HG02884 (cell line): ENCODE measurements at regions not wholly inside any gene's neighbourhood (a gene's known extent, or its start where the extent isn't known, plus 50 kb on each side); places are given as distances from the start of the nearest gene placed in this dataset.

Experiments used
- ATAC-seq: cut with Tn5 transposase; IDR thresholded peaks from one replicate; pipeline ENCODE4 v1.9.1; 2021; ENCODE audit warnings: mild to moderate bottlenecking, moderate library complexity; ENCODE audit not compliant: unreplicated experiment

DNA sequence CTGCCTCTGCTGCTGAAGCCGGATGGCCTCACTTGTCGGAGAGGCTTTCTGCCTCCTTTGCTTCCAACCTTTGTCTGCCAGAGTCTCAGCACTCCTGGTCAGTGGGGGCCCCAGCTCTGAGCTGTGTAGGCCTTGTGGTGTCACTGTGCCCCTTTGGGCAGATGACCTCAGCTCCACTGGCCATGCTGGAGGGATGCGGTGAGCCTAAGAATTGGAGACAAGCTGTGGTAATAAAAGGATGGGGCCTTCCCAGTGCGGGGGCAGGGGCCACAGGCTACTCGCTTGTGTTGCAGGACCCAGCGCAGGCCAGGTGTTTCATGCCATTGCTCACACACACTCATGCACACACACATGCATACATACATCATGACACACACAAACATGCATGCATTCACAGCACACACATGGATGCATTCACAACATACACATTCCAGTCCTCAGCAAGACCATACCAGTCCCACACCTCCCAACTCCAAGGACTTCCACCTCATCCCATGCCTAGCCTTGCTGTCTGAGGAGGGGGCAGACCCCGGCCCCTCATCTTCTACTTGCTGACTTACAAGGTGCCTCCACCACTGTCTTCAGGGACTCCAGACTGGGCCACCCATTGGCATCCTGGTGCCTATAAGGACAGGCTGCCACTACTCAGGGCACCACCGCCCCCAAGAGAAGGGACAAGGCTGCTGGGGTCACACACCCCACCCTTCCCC is 237.7 kb downstream of the SYK start:
- no peak for ATAC-seq

DNA sequence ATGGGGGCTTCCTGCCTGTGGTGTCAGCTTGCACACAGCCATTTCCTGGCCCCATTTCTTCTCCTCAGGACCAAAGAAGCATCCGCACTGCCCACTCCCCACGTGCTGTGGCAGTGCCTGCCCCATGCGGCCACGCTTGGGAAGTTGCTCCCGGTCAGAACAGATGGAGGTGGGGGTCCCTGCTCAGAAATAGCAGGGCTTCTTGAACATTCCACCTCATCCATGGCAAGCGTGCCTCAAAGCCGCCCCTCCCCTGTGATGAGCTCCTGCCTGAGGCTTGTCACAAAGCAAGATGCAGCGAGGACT is 238.2 kb downstream of the SYK start:
- no peak for ATAC-seq

DNA sequence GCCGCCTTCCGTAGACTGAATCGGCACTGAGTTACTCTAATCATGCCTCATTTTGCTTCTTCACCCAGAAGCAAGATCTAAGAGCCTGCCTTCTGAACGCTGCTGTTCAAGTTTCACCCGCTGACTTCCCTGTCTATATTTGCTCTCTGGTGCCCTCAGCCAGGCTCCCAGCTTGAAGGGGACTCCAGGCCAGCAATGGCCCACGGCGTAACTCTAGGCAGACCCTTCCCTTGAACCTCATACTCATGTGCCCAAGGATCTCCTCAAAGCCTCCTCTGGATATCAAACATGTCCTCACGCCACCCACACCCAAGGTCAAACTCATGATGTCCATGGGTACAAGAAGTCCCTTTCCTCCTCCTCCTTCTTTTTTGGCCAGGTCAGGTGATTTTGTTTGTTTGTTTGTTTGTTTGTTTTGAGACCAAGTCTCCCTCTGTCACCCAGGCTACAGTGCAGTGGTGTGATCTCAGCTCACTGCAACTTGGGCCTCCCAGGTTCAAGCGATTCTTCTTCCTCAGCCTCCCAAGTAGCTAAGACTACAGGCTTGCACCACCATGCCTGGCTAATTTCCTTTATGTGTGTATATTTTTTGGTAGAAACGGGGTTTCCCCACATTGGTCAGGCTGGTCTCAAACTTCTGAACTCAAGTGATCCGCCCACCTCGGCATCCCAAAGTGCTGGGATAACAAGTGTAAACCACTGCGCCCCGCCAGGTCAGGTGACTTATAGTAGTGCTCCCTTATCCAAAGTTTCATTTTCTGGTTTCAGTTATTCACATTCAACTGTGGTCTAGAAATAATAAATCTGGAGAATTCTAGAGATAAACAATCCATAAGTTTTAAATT is 239.0 kb downstream of the SYK start:
- no peak for ATAC-seq

DNA sequence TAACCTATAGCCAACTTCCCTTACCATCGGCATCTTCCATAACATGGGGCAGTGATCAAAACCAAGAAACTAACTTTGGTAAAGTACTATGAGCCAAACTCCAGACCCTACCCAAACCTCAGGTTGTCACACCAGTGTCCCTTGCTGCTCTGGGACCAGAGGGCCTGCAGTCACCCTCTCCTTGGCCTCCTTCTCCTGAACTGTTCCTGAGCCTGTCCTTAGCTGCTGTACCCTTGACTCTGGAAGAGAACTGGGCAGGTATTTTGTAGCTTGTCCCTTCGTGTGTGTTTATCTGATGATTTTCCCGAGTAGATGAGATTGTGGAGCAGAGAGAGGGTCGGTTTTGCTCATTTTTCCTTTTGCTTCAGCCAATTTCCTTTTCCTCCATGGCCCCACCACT is 240.4 kb downstream of the SYK start:
- ATAC-seq: no peak

DNA sequence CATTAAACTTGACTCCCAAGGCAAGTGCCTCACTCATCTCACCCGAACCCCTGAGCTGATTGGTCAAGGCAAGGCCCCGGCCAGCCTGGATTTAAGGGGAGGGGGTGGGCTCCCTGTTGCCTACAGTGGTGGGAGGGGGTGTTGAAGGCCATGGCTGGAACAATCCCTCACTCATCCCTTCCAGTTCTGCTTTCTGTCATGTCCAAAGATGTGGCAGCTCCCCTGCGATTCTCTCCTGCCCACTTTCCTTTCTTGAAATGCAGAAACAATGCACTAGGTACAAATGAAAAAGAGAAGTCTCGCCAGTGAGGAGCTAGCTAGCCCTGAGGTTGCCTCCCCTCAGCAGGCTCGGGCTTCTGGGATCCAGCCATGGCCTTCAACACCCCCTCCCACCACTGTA is 240.9 kb downstream of the SYK start:
- no peak for ATAC-seq

DNA sequence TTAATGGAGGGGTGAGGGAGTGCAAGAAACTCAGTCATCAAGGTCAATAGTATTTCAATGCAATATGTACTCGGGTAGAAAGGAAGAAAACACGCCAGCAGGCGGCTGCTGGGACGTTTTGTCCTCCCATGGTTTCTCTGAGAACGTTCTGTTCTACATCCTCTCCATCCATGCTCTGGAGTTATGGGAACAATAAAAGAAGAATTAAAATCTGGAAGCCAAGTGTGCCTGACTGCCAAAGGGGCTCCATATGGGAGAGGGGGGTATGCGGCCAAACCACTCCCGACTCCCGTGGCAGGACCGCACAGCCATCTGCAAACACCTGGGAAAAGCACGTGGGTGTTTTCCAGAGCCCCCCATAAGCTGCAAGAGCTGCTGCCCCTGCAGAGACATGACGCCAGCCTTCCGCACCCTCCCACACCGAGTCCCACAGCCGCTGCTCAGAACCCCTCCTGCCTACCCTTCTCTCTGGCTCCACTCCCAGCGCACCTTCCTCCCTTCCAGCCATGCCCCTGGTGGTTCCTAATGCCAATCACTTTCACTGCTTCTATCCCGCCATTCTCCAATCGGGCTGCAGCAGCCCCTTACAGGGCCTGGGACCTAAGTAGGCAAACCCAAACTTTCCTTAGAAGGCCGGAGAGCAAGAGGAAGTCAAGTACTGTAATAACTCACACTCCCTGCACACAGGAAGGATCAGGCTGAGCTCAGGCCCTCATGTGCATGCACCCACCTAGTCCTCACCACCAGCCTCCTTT is 241.6 kb downstream of the SYK start:
- no peak for ATAC-seq

DNA sequence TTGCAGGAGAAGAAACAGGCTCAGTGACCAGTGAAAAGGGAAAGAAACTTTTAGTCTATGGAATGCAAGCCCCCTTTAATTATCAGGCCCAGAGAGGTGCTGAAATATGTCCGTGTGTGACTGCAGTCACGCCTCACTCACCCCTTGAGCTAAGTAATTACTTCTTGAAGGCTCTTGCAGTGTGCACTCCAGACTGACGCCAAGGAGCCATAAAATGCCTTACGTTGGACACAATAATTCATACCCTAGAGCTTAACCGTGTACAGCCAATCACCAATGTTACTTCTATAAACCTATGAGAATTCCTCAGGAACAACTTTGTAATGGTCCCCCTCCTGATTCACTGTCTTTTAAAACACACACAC is 242.2 kb downstream of the SYK start:
- no peak for ATAC-seq

DNA sequence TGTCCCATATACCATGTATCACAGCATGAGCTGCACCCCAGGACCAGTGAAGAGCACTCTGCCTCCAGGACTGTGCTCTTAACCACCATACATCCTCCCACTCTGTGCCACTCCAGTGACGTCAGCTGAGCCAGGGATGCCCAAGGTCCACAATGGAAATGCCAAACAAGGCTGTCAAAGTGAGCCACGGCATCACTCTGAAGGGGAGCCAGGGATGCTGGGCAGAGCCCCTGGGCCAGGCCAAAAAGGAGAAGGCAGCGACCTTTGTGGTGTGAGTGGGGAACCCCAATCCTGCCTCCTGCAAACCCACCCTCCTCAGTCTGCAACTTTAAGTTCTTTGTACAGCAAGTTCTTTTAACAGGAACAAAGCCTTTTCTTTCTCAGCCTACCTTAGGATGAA is 242.7 kb downstream of the SYK start:
- ATAC-seq: no peak

DNA sequence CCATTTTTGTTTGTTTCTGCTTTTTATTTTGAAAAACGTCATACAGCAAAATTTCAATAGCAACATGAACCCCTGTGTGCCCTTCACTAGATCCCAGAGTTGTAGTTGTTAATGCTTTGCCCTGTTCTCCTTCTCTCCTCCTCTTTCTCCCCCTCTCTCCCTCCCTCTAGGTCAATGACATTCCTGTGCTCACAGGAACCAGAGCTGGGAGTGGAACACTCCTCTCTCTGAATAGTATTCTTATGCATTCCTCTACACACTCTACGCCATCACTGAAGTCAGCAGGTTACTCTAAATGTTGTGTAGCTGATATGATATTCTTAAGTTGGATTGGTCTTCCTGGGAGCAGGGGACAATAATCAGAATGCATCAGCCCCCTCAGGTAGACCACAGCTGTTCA is 243.4 kb downstream of the SYK start:
- no peak for ATAC-seq

DNA sequence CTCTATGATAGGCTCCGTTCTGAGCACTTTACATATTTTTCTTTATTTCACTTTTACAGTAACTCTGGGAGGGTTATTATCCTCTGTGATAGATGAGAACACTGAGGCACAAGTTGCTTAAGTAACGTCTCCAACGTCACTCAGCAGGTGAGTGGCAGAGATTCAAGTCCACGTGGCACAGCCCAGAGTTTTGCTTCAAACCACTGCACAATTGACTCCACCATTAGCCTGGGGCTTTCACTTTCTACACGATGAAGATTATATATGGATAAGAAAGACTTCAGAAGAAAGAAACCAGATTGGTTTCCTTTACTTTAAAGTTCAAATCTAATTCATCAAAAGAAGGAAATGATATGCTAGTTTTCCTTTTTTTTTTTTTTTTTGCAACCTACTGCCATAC is 245.9 kb downstream of the SYK start:
- ATAC-seq: no peak

DNA sequence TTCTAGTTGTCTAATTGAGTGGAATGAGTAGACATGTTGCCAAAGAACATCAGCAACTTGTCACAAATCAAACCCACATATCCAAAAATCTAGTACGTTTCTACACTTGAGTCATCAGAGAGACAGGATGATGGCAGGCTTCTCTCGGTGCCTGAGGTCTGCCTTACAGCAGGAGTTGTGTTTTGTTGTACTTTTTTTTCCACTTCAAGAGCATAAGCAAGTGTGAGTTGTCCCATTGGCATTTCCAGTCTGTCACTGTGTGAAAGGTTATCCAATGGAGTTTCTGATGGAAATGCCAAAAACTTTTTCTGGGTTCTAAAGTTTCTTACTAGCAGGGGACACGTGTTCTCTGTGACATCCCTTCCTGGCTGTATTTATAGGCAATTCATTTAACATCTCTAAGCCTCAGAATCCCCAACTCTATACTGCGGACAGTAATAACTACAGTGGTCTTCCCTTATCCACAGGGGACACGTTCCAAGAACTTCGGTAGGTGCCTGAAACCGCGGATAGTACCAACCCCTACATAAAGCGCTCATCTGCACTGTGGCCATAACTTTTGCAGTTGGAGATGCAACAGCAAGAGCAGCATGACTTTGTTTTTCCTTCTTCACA is 246.5 kb downstream of the SYK start:
- ATAC-seq: no peak

DNA sequence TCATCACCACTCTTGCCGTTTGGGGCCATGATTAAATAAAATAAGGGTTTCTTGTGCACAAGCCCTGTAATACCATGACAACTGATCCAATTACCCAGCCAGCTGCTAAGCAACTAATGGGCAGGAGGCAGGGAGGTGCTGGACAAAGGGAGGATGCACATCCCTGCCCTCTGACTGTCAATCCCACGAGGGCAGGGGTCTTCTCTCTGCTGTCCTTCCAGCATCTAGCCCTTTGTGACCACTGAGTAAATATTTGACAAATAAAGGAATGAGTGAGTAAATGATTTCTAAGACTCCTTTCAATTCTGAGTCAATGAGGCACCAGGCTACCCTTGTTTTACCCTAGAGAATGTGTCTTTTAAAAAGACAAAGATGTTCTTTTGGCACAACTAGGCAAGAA is 247.1 kb downstream of the SYK start:
- ATAC-seq: no peak

DNA sequence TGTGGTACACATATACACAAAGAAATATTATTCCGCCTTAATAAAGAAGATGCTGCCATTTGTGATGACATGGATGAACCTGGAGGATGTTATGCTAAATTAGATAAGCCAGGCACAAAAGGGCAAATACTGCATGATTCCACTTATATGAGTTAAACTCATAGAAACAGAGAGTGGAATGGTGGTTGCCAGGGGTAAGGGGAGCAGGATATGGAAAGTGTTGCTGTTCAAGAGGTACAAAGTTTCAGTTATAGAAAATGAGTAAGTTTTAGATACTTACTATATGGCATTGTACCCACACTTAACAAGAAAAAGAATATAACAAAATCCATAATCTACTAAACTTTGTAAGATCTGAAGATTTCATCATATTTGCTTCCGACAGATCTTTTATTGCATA is 252.2 kb downstream of the SYK start:
- no peak for ATAC-seq

DNA sequence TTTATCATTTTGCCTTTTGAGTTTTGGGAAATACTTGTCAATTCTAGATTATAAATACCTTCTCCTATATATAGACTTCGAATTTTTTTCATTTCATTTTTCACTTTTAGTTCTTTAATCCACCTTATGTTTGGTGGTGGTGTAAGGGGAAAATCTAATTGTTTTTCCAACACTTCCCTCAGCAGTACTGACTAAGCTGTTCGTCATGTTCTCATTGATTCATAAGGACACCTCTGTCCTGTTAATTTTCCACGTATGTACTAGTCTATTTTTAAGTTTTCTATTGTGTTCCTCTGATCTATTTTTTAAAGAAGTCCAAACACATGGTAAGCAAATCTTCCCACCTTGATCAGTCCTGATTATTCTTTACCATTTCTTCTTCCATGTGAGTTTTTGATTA is 254.2 kb downstream of the SYK start:
- no peak for ATAC-seq

DNA sequence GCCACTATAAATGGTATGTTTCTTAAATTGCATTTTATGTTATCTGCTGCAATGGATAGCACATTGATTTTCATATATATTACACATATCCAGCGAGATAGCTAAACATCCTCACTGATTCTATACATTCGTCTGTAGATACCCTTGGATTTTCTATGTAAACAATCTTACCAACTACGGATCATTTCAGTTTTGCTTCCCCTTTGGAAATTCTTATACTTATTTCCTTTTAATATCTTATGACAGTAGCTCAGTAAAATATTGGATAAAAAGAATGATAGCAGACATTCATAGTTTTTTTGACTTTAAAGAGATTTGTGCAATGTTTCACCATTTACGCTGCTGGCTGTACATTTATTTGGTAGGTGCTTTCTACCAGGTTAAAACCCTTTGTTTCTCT is 254.9 kb downstream of the SYK start:
- no peak for ATAC-seq

DNA sequence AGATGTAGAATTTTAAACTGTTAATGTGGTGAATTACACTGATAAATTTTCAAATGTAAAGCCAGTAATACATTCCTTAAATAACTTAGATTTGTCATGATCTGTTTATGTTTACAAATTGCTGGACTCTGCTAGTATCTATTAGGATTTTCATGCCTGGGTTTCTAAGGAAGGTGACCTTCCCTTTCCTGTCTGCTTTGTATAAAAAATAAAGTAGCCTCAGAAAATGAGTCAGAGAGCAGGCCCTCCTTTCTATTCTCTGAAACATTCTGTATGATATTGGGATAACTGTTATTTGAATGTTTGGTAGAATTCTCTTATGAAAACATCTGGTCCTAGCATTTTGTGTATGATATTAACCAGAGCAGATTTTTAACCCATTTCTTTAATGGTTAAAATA is 255.3 kb downstream of the SYK start:
- no peak for ATAC-seq

DNA sequence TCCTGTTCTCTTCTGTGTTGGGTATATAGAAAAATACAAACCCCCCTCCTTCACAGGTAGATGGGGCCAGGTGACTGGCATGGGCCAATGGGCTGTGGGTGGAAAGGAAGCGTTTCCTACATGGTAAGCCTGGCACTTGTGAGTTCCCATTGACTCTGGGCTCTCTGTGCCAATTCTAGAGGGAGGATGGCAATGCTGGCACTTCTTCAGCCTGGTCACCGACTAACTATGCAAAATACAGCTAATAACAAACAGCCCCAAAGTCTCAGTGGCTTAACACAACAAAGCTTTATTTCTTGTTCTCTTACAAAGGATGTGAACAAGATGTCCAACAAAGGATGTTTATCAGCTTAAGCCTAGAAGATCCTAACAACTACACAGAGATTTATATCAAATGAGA is 258.1 kb downstream of the SYK start:
- no peak for ATAC-seq

DNA sequence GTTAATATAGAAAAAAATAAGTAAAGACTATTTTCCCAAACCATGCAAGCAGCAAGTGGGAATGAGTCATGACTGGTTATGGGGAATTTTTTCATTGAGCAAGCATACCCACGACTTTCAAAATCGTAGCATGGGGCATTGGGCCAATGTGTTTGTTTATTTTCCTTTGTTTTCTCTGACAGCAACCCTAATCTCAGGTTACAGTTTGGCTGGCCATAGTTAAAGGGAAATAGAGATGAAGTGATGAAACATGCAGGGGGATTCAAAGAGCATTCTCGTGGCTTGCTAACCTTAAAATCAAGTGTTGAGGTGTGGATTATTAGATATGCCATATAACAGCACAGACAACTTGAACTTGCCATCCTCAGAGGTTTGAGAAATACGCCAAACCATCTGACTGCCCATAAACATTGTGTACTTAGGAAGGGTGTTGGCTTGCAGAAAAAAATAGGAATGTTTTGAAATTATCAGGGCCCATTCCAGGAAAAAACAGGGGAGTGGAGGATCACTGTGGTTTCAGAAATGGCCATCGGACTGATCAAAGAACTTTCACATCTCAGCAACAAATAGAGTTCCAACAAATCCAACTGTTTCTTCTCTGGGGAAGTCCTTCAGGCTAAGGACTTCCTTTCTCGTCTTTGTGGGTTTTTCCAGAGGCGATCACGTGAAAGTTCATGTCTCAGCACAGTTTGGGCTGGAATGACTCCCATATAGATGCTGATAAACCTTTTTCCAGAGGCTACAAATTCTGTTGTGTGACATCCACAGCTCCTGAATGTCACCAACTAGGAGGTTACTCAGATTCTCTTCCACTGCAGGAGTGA is 259.1 kb downstream of the SYK start:
- ATAC-seq: no peak

DNA sequence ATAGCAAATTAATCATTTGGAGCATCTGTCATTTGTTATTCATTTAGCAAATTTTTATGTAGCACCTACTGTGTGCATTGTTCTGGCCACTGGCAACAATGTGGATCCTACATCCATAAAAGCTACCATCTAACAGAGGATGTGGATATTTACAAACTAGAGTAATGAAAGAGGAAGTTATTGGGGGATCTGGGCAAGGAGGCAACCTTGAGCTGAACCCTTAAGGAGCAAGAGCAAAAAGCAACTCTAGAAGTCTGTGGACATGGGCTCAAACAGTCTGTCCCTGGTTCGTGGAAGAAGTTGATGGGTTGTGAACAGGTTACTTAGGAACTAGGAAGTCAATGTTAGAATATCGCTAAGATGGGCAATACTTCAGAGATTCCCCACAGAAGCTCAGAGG is 259.9 kb downstream of the SYK start:
- ATAC-seq: no peak

DNA sequence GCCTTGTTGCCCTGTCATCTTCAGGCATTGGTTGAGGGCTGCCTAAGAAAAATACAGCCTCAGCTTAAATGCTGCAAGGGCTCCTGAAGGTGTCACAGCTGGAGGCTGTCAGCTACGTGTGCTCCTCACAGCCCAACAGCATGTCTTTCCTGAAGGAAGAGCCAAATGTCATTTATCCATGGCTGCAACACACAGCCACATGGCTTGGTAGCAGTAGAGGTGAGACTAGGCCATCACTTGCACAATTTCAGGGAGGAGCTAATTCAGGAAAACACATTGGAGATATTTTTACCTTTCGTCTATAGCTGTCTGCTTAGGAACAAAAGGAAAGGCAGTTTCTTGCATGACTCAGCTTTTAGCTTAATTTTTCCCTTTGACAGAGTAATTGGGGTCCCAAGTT is 260.7 kb downstream of the SYK start:
- no peak for ATAC-seq

DNA sequence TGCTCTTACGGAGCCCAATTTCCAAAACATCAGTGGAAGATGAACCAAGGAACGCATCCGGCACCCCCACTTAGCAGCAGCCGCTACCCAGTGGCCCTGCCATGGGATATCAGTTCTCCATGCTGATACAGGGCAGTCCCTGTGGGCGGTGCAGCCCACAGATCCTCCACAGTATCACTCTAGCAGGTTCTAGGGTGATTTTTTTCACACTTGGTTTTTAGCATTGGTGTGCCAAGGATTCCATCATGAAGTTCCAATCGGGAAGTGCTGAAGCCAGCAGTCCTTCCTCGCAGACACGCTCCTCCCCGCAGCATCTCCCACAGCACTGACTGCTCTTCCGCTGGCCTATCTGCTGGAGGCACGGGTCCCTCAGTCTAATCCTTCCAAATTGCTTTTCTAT is 261.9 kb downstream of the SYK start:
- no peak for ATAC-seq
